ENCODE measurements at regions not wholly inside any gene's neighbourhood (a gene's known extent, or its start where the extent isn't known, plus 50 kb on each side); places are given as distances from the start of the nearest gene placed in this dataset.

DNA sequence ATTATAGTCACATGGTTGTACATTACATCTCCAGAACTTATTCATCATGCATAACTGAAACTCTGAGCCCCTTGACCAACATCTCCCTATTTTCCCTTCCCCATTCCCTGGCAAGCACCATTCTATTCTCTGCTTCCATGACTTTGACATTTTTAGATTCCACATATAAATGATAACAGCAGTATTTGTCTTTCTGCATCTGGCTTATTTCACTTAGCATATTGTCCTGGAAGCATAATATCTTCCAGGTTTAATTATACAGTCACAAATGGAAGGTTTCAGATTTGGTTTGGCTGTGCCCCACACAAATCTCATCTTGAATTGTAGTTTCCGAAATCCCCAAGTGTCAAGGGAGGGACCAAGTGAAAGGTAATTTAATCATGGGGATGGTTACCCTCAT is 626.9 kb upstream of the PKDCC start:
- no peak for DNase-seq

GRCh38 chr2:41431756-41432155 is 616.1 kb upstream of the PKDCC start:
- DNase-seq, result no peak

DNA sequence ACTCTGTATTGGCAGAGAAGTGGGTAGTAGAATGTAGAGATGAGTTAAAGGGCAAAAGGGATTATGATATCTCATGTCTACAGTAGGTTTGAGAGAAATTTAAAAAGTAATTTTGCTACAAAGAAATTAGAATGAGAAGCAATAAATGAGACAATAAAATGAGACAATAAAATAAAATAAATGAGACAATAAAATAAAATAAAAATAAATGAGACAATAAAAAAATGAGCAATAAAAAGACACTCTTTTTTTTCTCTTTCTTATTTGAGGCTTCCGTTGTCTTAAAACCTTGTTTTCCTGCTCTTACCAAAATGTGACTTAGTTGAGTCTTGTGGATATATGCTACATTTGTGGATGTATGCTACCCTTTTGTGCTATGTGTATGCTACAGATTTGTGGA is 615.4 kb upstream of the PKDCC start:
- DNase-seq, result no peak

GRCh38 chr2:41434991-41435390 is 612.8 kb upstream of the PKDCC start:
- DNase-seq, result no peak

GRCh38 chr2:41441958-41442357 is 605.9 kb upstream of the PKDCC start:
- no peak for DNase-seq

GRCh38 chr2:41445865-41446264 is 602.0 kb upstream of the PKDCC start:
- DNase-seq, result no peak

DNA sequence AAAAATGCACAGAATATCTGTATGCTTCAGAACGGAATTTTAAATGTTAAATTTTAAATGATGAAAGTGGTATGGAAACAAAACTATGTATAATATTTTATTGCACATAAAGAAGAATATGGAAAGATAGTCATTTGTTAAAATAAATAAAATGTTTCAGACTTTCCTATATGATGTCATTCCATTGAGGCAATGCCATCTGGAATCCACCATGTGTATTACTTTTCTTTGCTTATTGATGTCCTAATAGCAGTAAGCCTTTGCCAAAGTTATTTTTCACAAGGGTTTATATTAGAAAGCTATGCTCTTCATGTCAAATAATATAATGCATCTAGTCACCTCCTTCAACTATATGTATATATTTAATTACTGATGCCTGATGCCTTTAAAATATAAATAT is 601.6 kb upstream of the PKDCC start:
- DNase-seq, result no peak

- no peak for DNase-seq
Observed at GRCh38 chr2:41448221-41448620, 599.6 kb upstream of the PKDCC start.

GRCh38 chr2:41457026-41457425 is 590.8 kb upstream of the PKDCC start:
- no peak for DNase-seq

DNA sequence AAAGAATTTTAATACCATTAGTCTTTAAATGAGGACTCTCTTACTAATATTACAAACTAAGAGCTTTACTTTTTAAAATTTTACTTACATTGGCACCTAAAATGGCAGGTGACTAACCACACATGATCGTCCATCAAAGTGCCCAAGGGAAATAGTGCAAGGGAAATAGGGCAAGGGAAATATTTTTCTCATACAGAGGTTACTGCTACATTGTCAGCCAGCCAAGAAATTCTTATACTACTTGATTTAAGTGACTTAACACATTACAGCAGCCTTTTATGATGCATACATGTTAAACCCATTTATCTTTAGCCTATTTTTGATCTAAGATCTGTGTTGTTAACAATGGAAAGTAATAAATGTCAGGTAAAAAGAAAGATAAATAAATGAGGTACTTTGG is 587.2 kb upstream of the PKDCC start:
- DNase-seq, result no peak

DNA sequence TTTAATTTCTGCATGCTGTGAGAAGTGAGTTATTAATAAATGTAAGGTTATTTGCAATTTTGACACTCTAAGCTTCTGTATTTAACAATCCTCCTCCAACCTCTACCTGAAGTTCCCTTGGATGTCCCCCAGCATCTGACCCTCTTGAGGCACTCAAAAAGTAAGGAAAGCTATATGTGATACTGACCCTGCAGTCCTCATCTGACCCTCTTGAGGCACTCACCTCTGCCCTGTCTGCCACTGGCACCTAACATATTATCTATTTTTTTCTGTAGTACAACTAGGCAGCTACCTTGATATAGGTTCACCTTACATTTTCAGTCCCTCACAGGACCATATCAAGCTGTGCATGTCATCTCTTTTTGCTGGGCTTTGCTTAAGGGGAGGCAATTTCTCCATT is 583.4 kb upstream of the PKDCC start:
- no peak for DNase-seq

GRCh38 chr2:41475959-41476358 is 571.9 kb upstream of the PKDCC start:
- no peak for DNase-seq

GRCh38 chr2:41482659-41483058 is 565.2 kb upstream of the PKDCC start:
- no peak for DNase-seq

- no peak for DNase-seq
Observed at GRCh38 chr2:41483226-41483625, 564.6 kb upstream of the PKDCC start.

DNA sequence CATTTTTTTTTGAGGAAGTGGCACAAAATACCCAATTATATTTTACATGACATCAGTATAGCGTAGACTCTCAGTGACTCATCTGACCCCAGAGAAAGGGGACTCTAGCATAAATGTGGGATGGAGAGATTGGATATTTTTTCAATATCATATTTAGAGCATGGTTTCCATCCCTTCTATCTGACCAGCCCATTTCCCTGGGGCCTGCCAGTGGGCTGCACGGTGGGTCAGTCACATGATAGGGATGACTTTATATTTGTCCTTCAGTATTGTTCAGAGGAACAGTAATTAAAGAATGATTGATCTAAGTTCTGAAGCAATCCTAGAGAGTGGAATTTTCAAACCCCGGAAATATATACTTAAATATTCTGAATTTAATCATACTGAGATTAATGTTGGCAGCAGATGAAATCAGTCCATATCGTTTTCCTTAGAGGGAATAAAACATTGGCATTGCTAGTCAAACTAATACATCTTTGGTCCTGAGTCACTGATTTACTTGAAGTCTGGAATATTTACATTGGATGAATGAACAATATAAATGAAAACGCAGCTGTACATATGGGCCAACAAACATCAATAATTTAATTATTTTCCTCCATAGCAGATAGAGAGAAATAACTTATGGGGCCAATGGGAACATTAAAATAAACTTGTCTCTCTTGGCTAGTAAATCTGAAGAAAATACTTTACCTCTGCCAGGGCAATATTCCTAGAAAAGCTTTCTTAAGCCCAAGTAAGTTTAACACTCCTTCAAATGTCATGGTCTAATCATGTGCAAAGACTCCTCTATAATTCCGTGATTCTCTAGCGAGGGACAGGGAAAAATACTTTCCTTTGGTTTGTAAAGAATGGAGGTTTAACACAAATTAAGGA is 563.6 kb upstream of the PKDCC start:
- no peak for DNase-seq

DNA sequence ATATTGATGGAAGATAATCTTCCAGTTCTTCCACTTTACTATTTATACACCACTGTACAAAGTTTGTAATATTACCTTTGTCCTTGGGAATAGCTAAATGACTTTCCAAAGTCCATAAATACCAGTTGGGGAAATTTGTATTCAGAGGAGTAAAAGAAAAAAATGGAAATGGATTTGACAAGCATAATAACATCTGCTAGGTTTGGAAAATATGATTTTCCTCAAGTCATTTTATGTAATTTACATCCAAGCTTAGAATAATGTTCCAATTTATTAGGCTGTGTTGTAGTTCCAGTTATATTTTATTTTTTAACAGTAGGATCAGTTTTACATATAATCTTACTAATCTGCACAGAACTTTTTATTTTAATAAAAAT is 563.0 kb upstream of the PKDCC start:
- no peak for DNase-seq

DNA sequence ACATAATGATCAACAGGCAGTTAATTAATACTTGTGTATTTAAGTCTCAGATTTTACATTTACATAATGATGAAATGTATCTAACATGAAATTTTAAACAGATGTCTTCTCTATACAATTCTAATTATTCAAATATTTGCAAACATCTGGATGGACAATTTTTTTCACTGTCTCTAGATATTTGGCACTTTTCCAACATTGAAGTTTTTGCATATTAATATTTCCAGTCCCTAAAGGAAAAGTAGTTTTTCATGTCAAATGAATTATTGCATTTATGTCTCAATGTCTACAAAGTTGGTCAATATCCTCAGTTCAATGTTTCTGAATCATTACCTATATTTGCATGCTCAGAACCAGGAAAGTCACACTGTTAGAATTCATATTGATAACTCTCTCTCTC is 560.9 kb upstream of the PKDCC start:
- no peak for DNase-seq

DNA sequence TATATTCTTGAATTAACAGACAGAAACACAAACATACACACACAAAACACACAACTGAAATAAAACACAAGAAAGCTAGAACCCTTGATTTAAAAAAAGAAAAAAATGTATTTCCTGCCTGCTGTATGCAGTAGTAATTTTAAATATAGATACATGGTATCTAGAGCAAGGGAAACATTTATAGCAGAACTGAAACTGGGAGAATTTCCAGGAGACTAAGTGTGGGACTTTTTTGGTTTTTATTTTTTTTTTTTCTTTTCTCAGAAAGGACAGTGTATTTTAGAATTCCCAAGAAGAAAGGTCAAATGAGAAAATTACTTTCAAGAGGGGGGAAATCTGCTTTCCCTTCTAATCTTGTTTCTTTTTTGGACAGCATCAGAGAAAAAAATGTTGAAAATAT is 558.9 kb upstream of the PKDCC start:
- no peak for DNase-seq

- no peak for DNase-seq
Observed at GRCh38 chr2:41489638-41490037, 558.2 kb upstream of the PKDCC start.

DNA sequence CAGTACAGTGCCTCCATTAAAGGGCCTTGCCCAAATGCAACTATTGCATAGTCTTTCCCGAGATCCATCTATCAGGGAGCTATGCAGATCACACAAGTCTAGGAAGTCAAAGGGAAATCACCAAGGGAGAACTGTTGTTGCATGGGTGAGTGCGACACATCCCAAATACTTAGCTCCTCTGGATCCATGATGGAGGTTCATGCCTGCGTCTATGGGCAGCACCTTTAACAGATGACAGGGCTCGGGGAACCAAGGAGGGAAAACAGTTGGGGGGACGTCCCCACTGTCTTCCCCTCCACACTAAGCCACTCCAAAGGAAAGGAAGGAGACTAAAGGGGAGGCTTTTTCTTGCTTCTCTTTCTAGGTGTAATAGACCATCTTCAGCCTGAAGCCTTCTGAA is 552.8 kb upstream of the PKDCC start:
- no peak for DNase-seq

GRCh38 chr2:41496908-41497307 is 550.9 kb upstream of the PKDCC start:
- no peak for DNase-seq

- DNase-seq, result no peak
Observed at GRCh38 chr2:41498781-41499180, 549.0 kb upstream of the PKDCC start.

DNA sequence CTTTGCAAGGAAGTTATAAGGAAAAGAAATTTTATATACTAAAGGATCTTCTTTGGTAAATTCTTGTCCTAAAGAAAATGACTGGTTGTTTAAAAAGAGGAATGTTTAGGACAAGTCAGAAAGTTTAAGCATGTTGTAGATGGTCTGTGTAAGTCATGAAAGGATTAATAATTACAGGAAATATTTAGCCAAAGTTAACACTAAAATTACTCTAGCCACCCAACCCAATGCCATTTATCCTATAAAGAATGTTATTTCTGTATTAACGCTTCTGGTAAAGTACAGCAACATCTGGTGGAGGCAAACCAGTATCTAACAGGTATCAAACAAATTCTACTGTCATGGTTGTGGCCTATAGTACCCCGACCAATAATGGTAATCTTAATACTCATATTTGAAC is 546.9 kb upstream of the PKDCC start:
- no peak for DNase-seq

DNA sequence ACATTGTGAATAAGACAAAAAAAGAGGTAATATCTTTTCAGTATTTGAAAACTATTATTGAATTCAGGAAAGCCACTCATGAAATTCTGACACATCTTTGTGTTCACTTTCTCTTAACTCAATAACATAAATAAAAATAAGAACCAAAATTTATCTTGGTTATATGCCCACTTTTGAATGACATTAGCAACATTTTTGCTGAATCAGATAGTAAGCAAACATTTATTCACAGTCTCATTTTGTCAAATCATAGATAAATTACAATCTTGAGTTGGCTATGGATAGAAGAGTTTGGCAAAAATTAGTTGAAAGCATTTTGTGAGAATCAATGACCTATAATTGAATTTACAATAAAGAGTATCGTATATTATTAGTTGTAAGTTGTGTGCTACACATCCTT is 545.1 kb upstream of the PKDCC start:
- DNase-seq, result no peak

DNA sequence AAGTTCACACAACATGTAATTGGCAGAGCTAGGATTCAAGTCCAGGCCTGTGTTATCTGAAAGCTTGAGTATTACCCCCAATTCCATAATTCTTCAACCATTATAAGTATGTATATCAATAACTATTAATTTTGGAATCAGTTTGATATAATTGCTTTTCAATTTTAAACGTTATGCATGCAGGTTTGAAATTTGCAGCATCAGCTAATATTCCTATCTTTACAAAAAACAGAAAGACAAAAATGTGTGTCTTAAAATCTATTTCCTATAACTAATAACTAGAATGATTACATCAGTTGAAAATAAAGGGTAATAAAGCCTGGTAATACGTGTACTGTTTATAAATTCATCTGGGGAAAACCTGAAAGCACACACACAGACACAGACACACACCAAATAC is 543.3 kb upstream of the PKDCC start:
- DNase-seq, result no peak

Data from activated gamma-delta T cell treated with Interleukin-2 at 50 U/mL for 16 hours (primary cell).